Small intestine (tissue), 7 donors: ENCODE measurements at regions not wholly inside any gene's neighbourhood (a gene's known extent, or its start where the extent isn't known, plus 50 kb on each side); places are given as distances from the start of the nearest gene placed in this dataset.

ENCODE experiments used
- DNase-seq, 2 donors: peaks; one replicate each; pipeline versions ENCODE4 v3.0.0 to v3.0.0-alpha.2; 2013
- FAIRE-seq: peaks from 2 replicates; lab custom pipeline; 2012; peaks lifted over from hg19 to GRCh38; lab: Jason Lieb, UNC
- H3K27ac ChIP-seq, 3 donors: one replicate each; pipeline ENCODE4 v1.5.1; 2013; ENCODE audit warnings: low read length in 2 of 3, mild to moderate bottlenecking in 2 of 3, control low read depth in 1 of 3, inconsistent platforms in 1 of 3, low read depth in 1 of 3, moderate library complexity in 1 of 3
- H3K27me3 ChIP-seq, 3 donors: one replicate each; pipeline ENCODE4 v1.6.1; 2013; ENCODE audit warnings: low read length in 3 of 3, inconsistent platforms in 1 of 3; ENCODE audit not compliant: control insufficient read depth in 3 of 3, insufficient read depth in 3 of 3
- H3K36me3 ChIP-seq, 3 donors: one replicate each; pipeline ENCODE4 v1.6.1; 2013; ENCODE audit warnings: low read length in 3 of 3, inconsistent platforms in 1 of 3, low read depth in 1 of 3, mild to moderate bottlenecking in 1 of 3, moderate library complexity in 1 of 3; ENCODE audit not compliant: control insufficient read depth in 3 of 3, insufficient read depth in 2 of 3
- H3K4me1 ChIP-seq, 3 donors: one replicate each; pipeline ENCODE4 v1.6.1; 2013; ENCODE audit warnings: low read length in 2 of 3, inconsistent platforms in 1 of 3, low read depth in 1 of 3, mild to moderate bottlenecking in 1 of 3, moderate library complexity in 1 of 3; ENCODE audit not compliant: control insufficient read depth in 3 of 3, insufficient read depth in 2 of 3
- H3K4me3 ChIP-seq, 3 donors: one replicate each; pipeline ENCODE4 v1.5.1; 2013; ENCODE audit warnings: low read length in 3 of 3, control low read depth in 1 of 3, inconsistent platforms in 1 of 3, low read depth in 1 of 3, mild to moderate bottlenecking in 1 of 3, moderate library complexity in 1 of 3
- H3K9me3 ChIP-seq, 2 donors: one replicate each; pipeline ENCODE4 v1.6.1; 2013; ENCODE audit warnings: low read depth in 1 of 2, low read length in 1 of 2; ENCODE audit not compliant: control insufficient read depth in 2 of 2, insufficient read depth in 1 of 2
- WGBS, 3 donors: extraction: QIAGEN DNeasy Blood & Tissue Kit; methylation state at CpG; one replicate each; pipeline ENCODE4 v1.1.7; 2013; 5-methylcytosine and 5-hydroxymethylcytosine counted together
- donor health status: healthy with polysubstance abuse.
- donor health status: control.
- donor health status: control.
- donor health status: Bipolar disorder and iron deficiency.
- donor health status: healthy.

- Histone ChIP-seq H3K27ac (no peak overlapping the region), H3K27me3 (no peaks in the 10 kb centered on the region), H3K4me3 (no peak overlapping the region), H3K9me3 (no peaks in the 10 kb centered on the region), H3K36me3 (no peaks in the 10 kb centered on the region), H3K4me1 (no peaks in the 10 kb centered on the region)
- DNase-seq (no peak), FAIRE-seq (no peak)
- 62 to 74% (median 69%) methylated on average over 4 of the region's 4 CpGs for WGBS, 3 donors
Measured at GRCh38 chr3:18888370-18888769, 259.9 kb upstream of the KCNH8 start.

- Histone ChIP-seq H3K9me3 (no peaks in the 10 kb centered on the region), H3K27ac (no peak overlapping the region), H3K36me3 (no peaks in the 10 kb centered on the region), H3K4me3 (no peak overlapping the region), H3K4me1 (no peaks in the 10 kb centered on the region), H3K27me3 (no peaks in the 10 kb centered on the region)
- no peak for DNase-seq
- 55 to 65% (median 60%) methylated on average over 6 of the region's 6 CpGs for WGBS, 3 donors
- FAIRE-seq = no peak
Measured at GRCh38 chr3:18886331-18886730, 262.0 kb upstream of the KCNH8 start.

GRCh38 chr3:18885612-18886011, 262.7 kb upstream of the KCNH8 start:
- Histone ChIP-seq H3K9me3 (no peaks in the 10 kb centered on the region), H3K4me1 (no peaks in the 10 kb centered on the region), H3K27me3 (no peaks in the 10 kb centered on the region), H3K4me3 (no peak overlapping the region), H3K27ac (no peak overlapping the region), H3K36me3 (no peaks in the 10 kb centered on the region)
- FAIRE-seq = no peak
- DNase-seq = no peak
- WGBS, 3 donors = 84 to 88% (median 87%) methylated on average over 6 of the region's 6 CpGs

- no peak for DNase-seq
- no peaks in the 10 kb centered on the region for H3K36me3 ChIP-seq
- no peaks in the 10 kb centered on the region for H3K9me3 ChIP-seq
- H3K27me3 ChIP-seq = no peaks in the 10 kb centered on the region
- WGBS, 3 donors = 40 to 57% (median 41%) methylated on average over 2 of the region's 2 CpGs
- no peak overlapping the region for H3K27ac ChIP-seq
- H3K4me1 ChIP-seq = no peaks in the 10 kb centered on the region
- H3K4me3 ChIP-seq = no peak overlapping the region
- no peak for FAIRE-seq
Measured at GRCh38 chr3:18883571-18883970, 264.7 kb upstream of the KCNH8 start.

GRCh38 chr3:18880691-18881090, 267.6 kb upstream of the KCNH8 start:
- H3K4me3 ChIP-seq = no peak overlapping the region
- no peaks in the 10 kb centered on the region for H3K36me3 ChIP-seq
- no peaks in the 10 kb centered on the region for H3K9me3 ChIP-seq
- 90 to 100% (median 96%) methylated on average over 1 of the region's 1 CpG for WGBS, 3 donors
- FAIRE-seq = no peak
- H3K4me1 ChIP-seq = no peaks in the 10 kb centered on the region
- H3K27ac ChIP-seq = no peak overlapping the region
- H3K27me3 ChIP-seq = no peaks in the 10 kb centered on the region
- no peak for DNase-seq

- H3K36me3 ChIP-seq = no peaks in the 10 kb centered on the region
- no peaks in the 10 kb centered on the region for H3K27me3 ChIP-seq
- no peaks in the 10 kb centered on the region for H3K4me1 ChIP-seq
- no peak for DNase-seq
- H3K9me3 ChIP-seq = no peaks in the 10 kb centered on the region
- 81 to 85% (median 84%) methylated on average over 1 of the region's 1 CpG for WGBS, 3 donors
- no peak overlapping the region for H3K4me3 ChIP-seq
- FAIRE-seq = no peak
- H3K27ac ChIP-seq = no peak overlapping the region
Measured at GRCh38 chr3:18872466-18872865, 275.8 kb upstream of the KCNH8 start.

- no peaks in the 10 kb centered on the region for H3K4me1 ChIP-seq
- WGBS, 3 donors = 60 to 81% (median 61%) methylated on average over 2 of the region's 2 CpGs
- FAIRE-seq (no peak), DNase-seq (no peak)
- H3K9me3 ChIP-seq = no peaks in the 10 kb centered on the region
- H3K27ac ChIP-seq = no peak overlapping the region
- H3K27me3 ChIP-seq = no peaks in the 10 kb centered on the region
- H3K36me3 ChIP-seq = no peaks in the 10 kb centered on the region
- H3K4me3 ChIP-seq = no peak overlapping the region
Measured at GRCh38 chr3:18870642-18871041, 277.7 kb upstream of the KCNH8 start.

- Histone ChIP-seq H3K27me3 (no peaks in the 10 kb centered on the region), H3K4me3 (no peak overlapping the region), H3K4me1 (no peaks in the 10 kb centered on the region), H3K27ac (no peak overlapping the region), H3K36me3 (no peaks in the 10 kb centered on the region), H3K9me3 (no peaks in the 10 kb centered on the region)
- FAIRE-seq (no peak), DNase-seq (no peak)
- WGBS, 3 donors = 72 to 93% (median 76%) methylated on average over 1 of the region's 1 CpG
Measured at GRCh38 chr3:18870074-18870640, 278.2 kb upstream of the KCNH8 start.
